Bronchial epithelial cell (primary cell): ENCODE measurements at regions not wholly inside any gene's neighbourhood (a gene's known extent, or its start where the extent isn't known, plus 50 kb on each side); places are given as distances from the start of the nearest gene placed in this dataset.

Experiments
- DNase-seq: peaks from one replicate; pipeline ENCODE4 v3.0.0-alpha.2; 2010; ENCODE audit warnings: low read depth
- FAIRE-seq: peaks from 2 replicates; lab custom pipeline; 2011; peaks lifted over from hg19 to GRCh38; lab: Jason Lieb, UNC
- H3K27me3 ChIP-seq: 2 replicates; pipeline ENCODE4 v1.5.1; 2011; ENCODE audit warnings: low read length; ENCODE audit not compliant: control insufficient read depth, insufficient read depth
- H3K36me3 ChIP-seq: 2 replicates; pipeline ENCODE4 v1.5.1; 2011; ENCODE audit warnings: low read length; ENCODE audit not compliant: control insufficient read depth, insufficient read depth
- H3K4me3 ChIP-seq: 2 replicates; pipeline ENCODE4 v1.5.1; 2011; ENCODE audit warnings: mild to moderate bottlenecking, low read depth, low read length, control low read depth
- TF ChIP-seq, protein P1 (sequence below): IDR thresholded peaks from 2 replicates; pipeline ENCODE4 v1.5.1; 2011; ENCODE audit warnings: mild to moderate bottlenecking, moderate library complexity, low read length, control low read depth, inconsistent platforms; ENCODE audit not compliant: insufficient read depth, severe bottlenecking

DNA sequence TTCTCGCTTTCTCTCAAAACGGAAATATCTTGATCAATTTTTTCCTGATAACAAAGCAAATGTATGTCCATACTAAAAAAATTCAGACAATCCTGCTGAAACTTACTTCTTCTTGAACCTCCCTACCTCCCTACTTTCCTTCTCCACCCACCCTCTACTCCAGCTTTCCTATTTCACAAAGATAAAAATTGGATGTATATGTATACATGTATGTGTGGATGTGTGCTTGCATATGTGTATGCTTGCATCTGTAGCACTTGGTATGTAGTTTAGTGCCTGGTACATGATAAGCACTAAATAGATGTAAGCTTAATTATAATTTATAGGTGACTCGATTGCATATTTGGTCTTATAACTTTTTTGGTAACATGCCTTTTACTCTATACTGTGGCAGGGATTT, 167.5 kb upstream of the ITGA4 start:
- TF ChIP-seq, protein P1, sequence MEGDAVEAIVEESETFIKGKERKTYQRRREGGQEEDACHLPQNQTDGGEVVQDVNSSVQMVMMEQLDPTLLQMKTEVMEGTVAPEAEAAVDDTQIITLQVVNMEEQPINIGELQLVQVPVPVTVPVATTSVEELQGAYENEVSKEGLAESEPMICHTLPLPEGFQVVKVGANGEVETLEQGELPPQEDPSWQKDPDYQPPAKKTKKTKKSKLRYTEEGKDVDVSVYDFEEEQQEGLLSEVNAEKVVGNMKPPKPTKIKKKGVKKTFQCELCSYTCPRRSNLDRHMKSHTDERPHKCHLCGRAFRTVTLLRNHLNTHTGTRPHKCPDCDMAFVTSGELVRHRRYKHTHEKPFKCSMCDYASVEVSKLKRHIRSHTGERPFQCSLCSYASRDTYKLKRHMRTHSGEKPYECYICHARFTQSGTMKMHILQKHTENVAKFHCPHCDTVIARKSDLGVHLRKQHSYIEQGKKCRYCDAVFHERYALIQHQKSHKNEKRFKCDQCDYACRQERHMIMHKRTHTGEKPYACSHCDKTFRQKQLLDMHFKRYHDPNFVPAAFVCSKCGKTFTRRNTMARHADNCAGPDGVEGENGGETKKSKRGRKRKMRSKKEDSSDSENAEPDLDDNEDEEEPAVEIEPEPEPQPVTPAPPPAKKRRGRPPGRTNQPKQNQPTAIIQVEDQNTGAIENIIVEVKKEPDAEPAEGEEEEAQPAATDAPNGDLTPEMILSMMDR: no peak
- Histone ChIP-seq H3K27me3 (no peaks in the 10 kb centered on the region), H3K36me3 (no peaks in the 10 kb centered on the region), H3K4me3 (no peak overlapping the region)
- FAIRE-seq (no peak), DNase-seq (no peak)

DNA sequence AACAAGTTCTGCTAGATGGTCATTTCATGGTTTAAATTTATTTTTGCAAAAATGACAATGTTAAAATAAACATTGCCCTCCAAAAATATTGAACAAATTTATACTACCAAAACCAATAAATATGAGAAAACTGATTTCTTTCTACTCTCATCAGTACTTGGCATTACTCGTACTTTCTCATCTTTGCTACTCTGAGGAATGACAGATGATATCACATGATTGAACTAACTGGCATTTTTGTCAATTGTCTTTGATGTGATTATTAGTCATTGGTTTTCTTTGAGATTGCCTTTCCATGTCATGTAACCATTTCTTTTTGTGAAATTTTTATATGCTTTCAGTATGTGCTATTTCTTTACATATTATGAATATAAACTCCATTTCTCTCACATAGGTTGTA, 167.0 kb upstream of the ITGA4 start:
- TF ChIP-seq, protein P1: no peak
- DNase-seq: no peak
- Histone ChIP-seq H3K36me3 (no peaks in the 10 kb centered on the region), H3K27me3 (no peaks in the 10 kb centered on the region), H3K4me3 (no peak overlapping the region)
- no peak for FAIRE-seq

DNA sequence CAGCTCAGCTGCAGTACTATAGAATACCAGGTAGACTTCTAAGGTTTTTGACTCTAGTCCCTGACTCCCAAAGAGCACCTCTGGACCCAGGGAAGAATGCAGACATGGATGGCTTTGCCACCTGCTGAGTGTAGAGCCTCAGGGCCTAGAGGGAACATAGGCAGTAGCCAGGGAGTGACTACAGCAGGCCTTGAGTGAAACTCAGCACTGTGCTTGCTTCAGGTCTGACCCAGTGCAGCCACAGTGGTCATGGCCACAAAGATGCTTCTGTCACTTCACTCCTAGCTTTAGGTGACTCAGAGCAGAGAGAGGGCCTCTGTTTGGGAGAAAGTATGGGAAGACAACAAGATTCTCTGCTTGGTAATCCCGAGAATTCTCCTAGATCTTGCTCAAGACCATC, 162.2 kb upstream of the ITGA4 start:
- no peak for DNase-seq
- Histone ChIP-seq H3K36me3 (no peaks in the 10 kb centered on the region), H3K27me3 (no peaks in the 10 kb centered on the region), H3K4me3 (no peak overlapping the region)
- no peak for FAIRE-seq
- TF ChIP-seq, protein P1: no peak

DNA sequence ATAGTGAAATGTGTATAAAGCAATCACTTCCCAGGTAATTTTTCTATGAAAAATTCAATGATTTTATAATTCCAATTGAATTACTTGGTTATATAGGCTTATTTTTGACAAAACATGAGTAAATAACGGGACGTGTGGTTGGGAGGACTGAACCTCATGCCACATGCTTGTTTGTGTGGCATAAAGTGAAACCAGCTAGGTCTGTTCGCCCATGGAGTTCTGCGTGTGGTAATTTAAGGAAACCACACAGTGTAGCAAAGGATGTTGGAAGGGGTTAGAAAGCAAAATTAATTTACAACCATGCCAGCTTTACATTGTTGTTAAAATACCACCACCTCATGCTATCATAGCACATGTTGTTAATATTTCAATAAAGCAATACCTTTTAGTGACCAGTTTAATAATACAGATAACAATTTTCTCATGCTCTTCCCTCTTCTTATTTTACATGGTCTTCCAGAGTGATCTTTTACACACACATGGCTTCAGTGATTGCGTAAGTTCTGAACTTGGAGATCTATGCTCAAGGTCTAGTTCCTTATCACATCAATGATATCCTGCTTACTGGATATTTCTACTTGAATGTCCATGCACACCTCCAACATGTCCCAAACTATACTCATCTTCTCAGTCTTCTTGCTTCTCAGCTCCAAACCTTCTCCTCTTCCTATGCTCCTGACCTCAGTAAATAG, 156.4 kb upstream of the ITGA4 start:
- FAIRE-seq (no peak), DNase-seq (no peak)
- Histone ChIP-seq H3K4me3 (no peak overlapping the region), H3K27me3 (no peaks in the 10 kb centered on the region), H3K36me3 (no peaks in the 10 kb centered on the region)
- TF ChIP-seq, protein P1: no peak

DNA sequence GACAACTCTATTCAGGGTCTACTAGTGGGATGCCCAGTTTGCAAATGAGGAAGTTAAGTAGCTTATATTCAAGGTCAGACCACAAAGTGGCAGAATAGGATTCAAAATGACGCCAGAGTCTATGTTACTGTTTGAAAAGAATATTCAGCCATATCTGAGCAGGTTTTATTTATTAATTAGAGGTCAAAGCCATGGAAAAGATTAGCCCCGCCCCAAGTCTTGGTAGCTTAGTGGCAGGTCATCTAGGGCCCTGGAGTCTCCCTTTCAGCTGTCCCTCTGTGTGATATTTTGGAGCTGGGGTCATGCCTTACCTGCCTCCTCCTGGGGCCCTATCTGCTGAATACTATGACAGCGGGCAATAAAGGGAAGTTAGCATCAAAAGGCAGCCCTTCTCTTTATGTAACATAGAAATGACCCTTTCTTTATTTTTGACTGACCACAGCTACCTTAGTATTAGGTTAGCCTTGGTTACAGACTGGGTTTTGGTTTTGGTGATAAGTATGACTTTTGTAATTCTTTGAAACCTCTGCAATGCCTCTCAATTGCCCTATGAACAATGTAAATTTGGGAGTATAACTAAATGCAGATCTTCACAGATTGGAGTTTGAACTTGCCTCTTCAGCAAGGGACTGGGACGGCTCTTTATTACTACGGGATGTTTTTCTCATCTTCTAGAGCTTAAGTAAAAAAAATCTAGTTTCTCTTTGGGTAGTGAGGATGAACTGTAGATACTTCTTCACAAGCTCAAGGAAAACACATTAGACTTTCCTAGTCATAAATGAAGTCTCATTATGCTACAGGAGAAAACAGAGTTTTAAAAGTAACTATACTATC, 153.0 kb upstream of the ITGA4 start:
- FAIRE-seq: no peak
- no peaks in the 10 kb centered on the region for H3K36me3 ChIP-seq
- H3K27me3 ChIP-seq: no peaks in the 10 kb centered on the region
- TF ChIP-seq, protein P1: no peak
- DNase-seq: no peak
- H3K4me3 ChIP-seq: no peak overlapping the region
